Stomach (tissue), 8 donors: ENCODE measurements at regions not wholly inside any gene's neighbourhood (a gene's known extent, or its start where the extent isn't known, plus 50 kb on each side); places are given as distances from the start of the nearest gene placed in this dataset.

Experiments
- DNase-seq, 2 donors: peaks; one replicate each; pipeline versions ENCODE4 v3.0.0 to v3.0.0-alpha.2; 2013 to 2019
- H3K27ac ChIP-seq, 5 donors: fragments of 200-600 bp in 4 of 5; sonication (generic) in 4 of 5; one replicate each; pipeline ENCODE4 v1.5.1; 2013 to 2019; ENCODE audit warnings: mild to moderate bottlenecking in 1 of 5, moderate library complexity in 1 of 5
- H3K27me3 ChIP-seq, 3 donors: fragments of 200-600 bp; sonication (generic); one replicate each; pipeline ENCODE4 v1.5.1; 2017 to 2019; ENCODE audit warnings: mixed run types in 1 of 3
- H3K36me3 ChIP-seq, 4 donors: fragments of 200-600 bp; sonication (generic); 1 replicate in 3 of 4; 2 replicates in 1 of 4; pipeline ENCODE4 v1.5.1; 2016 to 2019
- H3K4me1 ChIP-seq, 4 donors: fragments of 200-600 bp; sonication (generic); one replicate each; pipeline ENCODE4 v1.5.1; 2016 to 2019
- H3K4me3 ChIP-seq, 4 donors: fragments of 200-600 bp; sonication (generic) in 3 of 4; one replicate each; pipeline ENCODE4 v1.5.1; 2016 to 2019; ENCODE audit warnings: mild to moderate bottlenecking in 1 of 4
- H3K9me3 ChIP-seq, 4 donors: fragments of 200-600 bp; sonication (generic); one replicate each; pipeline ENCODE4 v1.5.1; 2016 to 2019
- CTCF ChIP-seq, 7 experiments: fragments of 450-650 bp in 4 of 7; fragments of 200-600 bp in 3 of 7; sonication (generic) in 3 of 7; IDR thresholded peaks; one replicate each; pipeline ENCODE4 v1.5.1; 2016 to 2019; ENCODE audit warnings: antibody characterized with exemption in 7 of 7, control low read depth in 2 of 7, mild to moderate bottlenecking in 1 of 7
- EP300 ChIP-seq: sonication (generic); formaldehyde crosslinking; IDR thresholded peaks from one replicate; pipeline ENCODE4 v1.6.1; 2017; ENCODE audit warnings: antibody characterized with exemption
- POLR2A ChIP-seq, 4 donors: fragments of 450-650 bp; IDR thresholded peaks; one replicate each; pipeline ENCODE4 v1.6.1; 2016; ENCODE audit warnings: antibody characterized with exemption in 4 of 4, control low read depth in 2 of 4, mild to moderate bottlenecking in 1 of 4, moderate library complexity in 1 of 4
- POLR2AphosphoS5 ChIP-seq, 3 donors: sonication (generic); formaldehyde crosslinking; IDR thresholded peaks; one replicate each; pipeline ENCODE4 v1.6.1; 2016; ENCODE audit warnings: antibody characterized with exemption in 3 of 3
- WGBS, 5 donors: extraction: QIAGEN DNeasy Blood & Tissue Kit in 3 of 5; methylation state at CpG; one replicate each; pipeline versions ENCODE4 v1.1.5 to v1.1.7; 2013 to 2018; 5-methylcytosine and 5-hydroxymethylcytosine counted together
- intact Hi-C: fragments of 100-400 bp; cut with DNase I; formaldehyde crosslinking; loops from one replicate; pipeline ENCODE4 v1.15.1; 2023; ENCODE audit warnings: low total_unique reads
- donor health status: healthy with polysubstance abuse.
- donor health status: Bipolar disorder and iron deficiency.
- donor health status: healthy.

GRCh38 chr2:82986899-82987298 lies 1472.2 kb downstream of the SUCLG1 start:
- H3K36me3 ChIP-seq, result no peaks in the 10 kb centered on the region
- intact Hi-C loops, result no loop called here
- no peaks in the 10 kb centered on the region for H3K4me1 ChIP-seq
- no peak for DNase-seq
- 89 to 96% (median 92%) methylated on average over 3 of the region's 3 CpGs for WGBS, 5 donors
- peaks cover 0 to 19% (median 11%) of the 10 kb centered on the region in 4 donors for H3K9me3 ChIP-seq
- H3K27ac ChIP-seq, result no peak overlapping the region
- TF ChIP-seq POLR2AphosphoS5 (IDR thresholded peaks at IDR 0.05) (no peak), CTCF (IDR thresholded peaks at IDR 0.05) (no peak), EP300 (no peak), POLR2A (IDR thresholded peaks at IDR 0.05) (no peak)
- H3K27me3 ChIP-seq, result no peaks in the 10 kb centered on the region
- H3K4me3 ChIP-seq, result no peak overlapping the region

GRCh38 chr2:82985572-82986197 lies 1473.4 kb downstream of the SUCLG1 start:
- H3K27me3 ChIP-seq, result no peaks in the 10 kb centered on the region
- H3K27ac ChIP-seq, result no peak overlapping the region
- no peaks in the 10 kb centered on the region for H3K36me3 ChIP-seq
- 89 to 95% (median 92%) methylated on average over 5 to 18 of the region's 18 CpGs for WGBS, 5 donors
- H3K4me1 ChIP-seq, result no peaks in the 10 kb centered on the region
- intact Hi-C loops, result no loop called here
- TF ChIP-seq CTCF (IDR thresholded peaks at IDR 0.05) (no peak), POLR2AphosphoS5 (IDR thresholded peaks at IDR 0.05) (no peak), POLR2A (IDR thresholded peaks at IDR 0.05) (no peak), EP300 (no peak)
- no peak for DNase-seq
- H3K4me3 ChIP-seq, result no peak overlapping the region
- peaks cover 0 to 28% (median 17%) of the 10 kb centered on the region in 4 donors for H3K9me3 ChIP-seq

GRCh38 chr2:82968358-82968757 lies 1490.7 kb downstream of the SUCLG1 start:
- Histone ChIP-seq H3K4me1 (no peaks in the 10 kb centered on the region), H3K9me3 (peaks cover 0 to 7% (median 2%) of the 10 kb centered on the region in 4 donors), H3K27me3 (no peaks in the 10 kb centered on the region), H3K4me3 (no peak overlapping the region), H3K36me3 (no peaks in the 10 kb centered on the region), H3K27ac (no peak overlapping the region)
- no peak for DNase-seq
- TF ChIP-seq CTCF (IDR thresholded peaks at IDR 0.05) (no peak), POLR2A (IDR thresholded peaks at IDR 0.05) (no peak), POLR2AphosphoS5 (IDR thresholded peaks at IDR 0.05) (no peak), EP300 (no peak)
- intact Hi-C loops, result no loop called here

- H3K27me3 ChIP-seq, result no peaks in the 10 kb centered on the region
- intact Hi-C loops, result no loop called here
- H3K9me3 ChIP-seq, result peaks cover 0 to 7% (median 2%) of the 10 kb centered on the region in 4 donors
- H3K4me3 ChIP-seq, result no peak overlapping the region
- DNase-seq, result no peak
- no peak overlapping the region for H3K27ac ChIP-seq
- WGBS, 5 donors, result 34 to 54% (median 43%) methylated on average over 4 of the region's 4 CpGs
- H3K36me3 ChIP-seq, result no peaks in the 10 kb centered on the region
- no peaks in the 10 kb centered on the region for H3K4me1 ChIP-seq
- TF ChIP-seq CTCF (IDR thresholded peaks at IDR 0.05), result no peak
- TF ChIP-seq POLR2AphosphoS5 (IDR thresholded peaks at IDR 0.05), result no peak
- no peak for TF ChIP-seq EP300
- no peak for TF ChIP-seq POLR2A (IDR thresholded peaks at IDR 0.05)
Observed at GRCh38 chr2:82964341-82964740, 1494.7 kb downstream of the SUCLG1 start.
